Endothelial cell of umbilical vein (primary cell): ENCODE measurements at regions not wholly inside any gene's neighbourhood (a gene's known extent, or its start where the extent isn't known, plus 50 kb on each side); places are given as distances from the start of the nearest gene placed in this dataset.
A peak's percentile ranks its signal among the peaks of the same experiment; 100 is the strongest.

Source experiments
- BruUV-seq: library from RNA; stranded (reverse); fragments of 400-500 nt; replicated peaks from 2 replicates; lab custom pipeline; 2021; lab: Mats Ljungman, UMichigan
- CTCF ChIA-PET: fragments of 300-600, 350-600 bp; sonication (Branson Sonifier 250); formaldehyde crosslinking; loops from one replicate; lab custom pipeline; 2021; ENCODE audit warnings: antibody characterized with exemption, inconsistent platforms; lab: Charles Lee
- POLR2A ChIA-PET: fragments of 300-600, 350-600 bp; sonication (Branson Sonifier 250); formaldehyde crosslinking; loops from one replicate; lab custom pipeline; 2021; ENCODE audit warnings: antibody characterized with exemption, inconsistent platforms; lab: Charles Lee
- DNase-seq: peaks from one replicate; pipeline ENCODE4 v3.0.0-alpha.2; 2011; ENCODE audit warnings: low read depth, low spot score
- FAIRE-seq: peaks from 2 replicates; lab custom pipeline; 2011; peaks lifted over from hg19 to GRCh38; lab: Jason Lieb, UNC
- H2AFZ ChIP-seq: 2 replicates; pipeline ENCODE4 v1.6.0; 2012; ENCODE audit warnings: low read depth, low read length, control low read depth, inconsistent platforms
- H3K27ac ChIP-seq: 2 replicates; pipeline ENCODE4 v1.5.1; 2011; ENCODE audit warnings: low read depth, mild to moderate bottlenecking, control low read depth, low read length, moderate library complexity; ENCODE audit not compliant: insufficient read depth
- H3K27me3 ChIP-seq, 2 experiments: 2 replicates each; pipeline versions ENCODE4 v1.6.0 to v1.6.1; 2011; ENCODE audit warnings: low read length in 2 of 2, mixed read lengths in 1 of 2; ENCODE audit not compliant: control insufficient read depth in 2 of 2, insufficient read depth in 2 of 2
- H3K36me3 ChIP-seq, 2 experiments: 2 replicates in 1 of 2; 3 replicates in 1 of 2; pipeline ENCODE4 v1.5.1; 2011; ENCODE audit warnings: low read length in 2 of 2, mild to moderate bottlenecking in 1 of 2, moderate library complexity in 1 of 2; ENCODE audit not compliant: control insufficient read depth in 2 of 2, insufficient read depth in 2 of 2; ENCODE audit errors: extremely low read depth in 1 of 2
- H3K4me1 ChIP-seq: 3 replicates; pipeline ENCODE4 v1.5.1; 2011; ENCODE audit warnings: mild to moderate bottlenecking, low read length; ENCODE audit not compliant: control insufficient read depth, insufficient read depth; ENCODE audit errors: extremely low read depth
- H3K4me2 ChIP-seq: 2 replicates; pipeline ENCODE4 v1.6.1; 2011; ENCODE audit warnings: low read length, control low read depth, mixed read lengths; ENCODE audit not compliant: insufficient read depth
- H3K4me3 ChIP-seq, 3 experiments: fragments of 200-600 bp in 1 of 3; sonication (generic), shearing (Covaris generic) in 1 of 3; replicated peaks in 1 of 3; 2 replicates each; pipeline ENCODE4 v1.5.1; 2011 to 2016; ENCODE audit warnings: control low read depth in 3 of 3, low read length in 3 of 3, mild to moderate bottlenecking in 2 of 3, inconsistent platforms in 1 of 3, low read depth in 1 of 3, moderate library complexity in 1 of 3; ENCODE audit not compliant: insufficient read depth in 1 of 3
- H3K79me2 ChIP-seq: 2 replicates; pipeline ENCODE4 v1.6.0; 2012; ENCODE audit warnings: low read length, inconsistent platforms; ENCODE audit not compliant: control insufficient read depth, insufficient read depth
- H3K9ac ChIP-seq: replicated peaks from 2 replicates; pipeline ENCODE3; 2011; ENCODE audit warnings: low read length, control low read depth; ENCODE audit not compliant: insufficient read depth; ENCODE audit errors: extremely low read depth
- H3K9me1 ChIP-seq: replicated peaks from 3 replicates; pipeline ENCODE4 v1.6.0; 2011; ENCODE audit warnings: mild to moderate bottlenecking, low read length; ENCODE audit not compliant: control insufficient read depth, insufficient read depth; ENCODE audit errors: extremely low read depth
- H3K9me3 ChIP-seq: replicated peaks from 2 replicates; pipeline ENCODE4 v1.5.1; 2012; ENCODE audit warnings: low read length, inconsistent platforms; ENCODE audit not compliant: control insufficient read depth, insufficient read depth
- H4K20me1 ChIP-seq: replicated peaks from 2 replicates; pipeline ENCODE3; 2011; ENCODE audit warnings: mild to moderate bottlenecking, low read length; ENCODE audit not compliant: control insufficient read depth, insufficient read depth; ENCODE audit errors: extremely low read depth
- CTCF ChIP-seq, 2 donors: IDR thresholded peaks; 1 replicate in 1 of 2; 2 replicates in 1 of 2; pipeline ENCODE4 v1.5.1; 2011; ENCODE audit warnings: low read length in 2 of 2, mild to moderate bottlenecking in 2 of 2, moderate library complexity in 2 of 2, control low read depth in 1 of 2, inconsistent platforms in 1 of 2, low read depth in 1 of 2; ENCODE audit not compliant: insufficient read depth in 1 of 2; ENCODE audit errors: extremely low read depth in 1 of 2
- FOS ChIP-seq: IDR thresholded peaks from 2 replicates; pipeline ENCODE4 v1.6.1; 2011; ENCODE audit warnings: mild to moderate bottlenecking, low read length, moderate library complexity, borderline replicate concordance; ENCODE audit not compliant: insufficient read depth
- MYC ChIP-seq: IDR thresholded peaks from one replicate; pipeline ENCODE4 v1.6.1; 2011; ENCODE audit warnings: mild to moderate bottlenecking, low read depth, low read length
- dilution Hi-C: fragments of 300-500 bp; cut with MboI; formaldehyde crosslinking; loops from one replicate; pipeline ENCODE4 v1.15.0; 2019; ENCODE audit warnings: low sequenced_read_pairs; ENCODE audit not compliant: extremely low pct_ligation_motif_present
- intact Hi-C: fragments of 100-400 bp; cut with micrococcal nuclease; formaldehyde crosslinking; loops from one replicate; pipeline ENCODE4 v1.10.0; 2022

DNA sequence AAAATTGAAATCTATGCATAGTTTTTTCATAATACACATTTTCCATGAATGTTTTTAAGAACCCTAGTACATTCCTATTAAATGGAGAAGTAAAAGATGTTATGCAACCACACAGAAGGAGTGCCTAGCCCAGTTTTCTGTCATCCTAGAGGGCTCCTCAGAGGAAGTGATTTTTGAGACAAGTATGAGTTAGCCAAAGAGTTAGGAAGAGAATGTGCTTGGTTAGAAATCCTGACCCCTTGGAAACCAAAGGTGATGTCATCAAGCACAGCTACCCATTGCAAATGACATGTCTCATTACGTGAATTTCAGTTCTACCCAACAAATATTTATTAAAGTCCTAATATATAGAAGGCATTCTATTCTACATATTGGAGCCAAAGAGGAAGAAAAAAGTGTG is 88.9 kb upstream of the TNFSF4 start:
- Histone ChIP-seq H3K27ac (no peak overlapping the region), H3K9ac (no peak overlapping the region), H3K9me1 (no peaks in the 10 kb centered on the region), H3K36me3 (no peaks in the 10 kb centered on the region), H2AFZ (no peak overlapping the region), H3K4me2 (no peak overlapping the region), H3K9me3 (no peaks in the 10 kb centered on the region), H3K79me2 (no peaks in the 10 kb centered on the region), H3K4me1 (no peaks in the 10 kb centered on the region), H3K27me3 (no peaks in the 10 kb centered on the region), H4K20me1 (no peaks in the 10 kb centered on the region), H3K4me3 (no peak overlapping the region)
- dilution Hi-C loops: no loop called here
- peak; percentile 26 for TF ChIP-seq FOS
- no peak for TF ChIP-seq CTCF (IDR thresholded peaks at IDR 0.05; ENCODE audit: extremely low read depth in 1 of 2, insufficient read depth in 1 of 2, low read depth in 1 of 2, low read length in 2 of 2)
- BruUV-seq: no TSS peak
- DNase-seq (no peak), FAIRE-seq (no peak)
- intact Hi-C loops: no loop called here
- ChIA-PET POLR2A (no interaction called here), CTCF (interaction anchor here (0.8 kb wide), 1 partner anchor 12 kb away, joined by 3 read pairs; no protein-coding TSS in a partner anchor)

DNA sequence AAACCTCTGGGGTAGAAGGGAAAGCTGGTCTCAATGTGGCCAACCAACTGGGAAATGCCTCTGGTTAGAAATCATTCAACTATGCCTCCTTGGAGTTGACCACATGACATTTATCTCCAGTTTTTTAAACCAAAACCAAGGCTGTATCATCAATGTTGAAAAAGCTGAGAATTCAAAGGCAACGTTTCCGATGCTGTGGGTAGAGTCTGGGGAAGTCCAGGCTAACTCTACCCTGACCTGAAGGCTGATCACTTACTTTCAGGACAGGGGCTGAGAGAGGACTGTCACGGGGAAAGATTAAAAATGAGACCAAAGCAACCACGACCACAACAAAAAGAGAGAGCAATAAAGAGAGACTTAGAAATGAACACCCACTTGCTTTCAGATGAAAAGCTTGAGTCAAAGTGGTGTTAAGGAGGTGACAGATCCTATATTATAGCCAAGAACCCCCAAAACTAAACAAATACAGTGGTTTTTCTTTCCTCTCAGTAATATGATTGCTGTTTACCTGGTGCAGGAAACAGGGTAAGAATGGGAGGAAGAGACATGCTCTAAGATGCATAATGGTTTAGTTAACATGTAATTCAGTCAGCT is 90.8 kb upstream of the TNFSF4 start:
- H3K27me3 ChIP-seq: no peaks in the 10 kb centered on the region
- BruUV-seq: no TSS peak
- H3K4me3 ChIP-seq: no peak overlapping the region
- POLR2A ChIA-PET: no interaction called here
- no peaks in the 10 kb centered on the region for H4K20me1 ChIP-seq
- no peaks in the 10 kb centered on the region for H3K79me2 ChIP-seq
- FAIRE-seq (no peak), DNase-seq (peak; percentile 1)
- dilution Hi-C loops (no loop called here), intact Hi-C loops (no loop called here)
- H3K9ac ChIP-seq: no peak overlapping the region
- no peak overlapping the region for H3K4me2 ChIP-seq
- H2AFZ ChIP-seq: no peak overlapping the region
- TF ChIP-seq MYC: no peak
- no peaks in the 10 kb centered on the region for H3K9me1 ChIP-seq
- CTCF ChIA-PET: interaction anchor here (0.8 to 1.0 kb wide), 2 partner anchors 12 to 43 kb away, joined by 3 read pairs; no protein-coding TSS in a partner anchor
- H3K27ac ChIP-seq: no peak overlapping the region
- no peaks in the 10 kb centered on the region for H3K9me3 ChIP-seq
- H3K36me3 ChIP-seq: no peaks in the 10 kb centered on the region
- no peaks in the 10 kb centered on the region for H3K4me1 ChIP-seq
